Dermis blood vessel endothelial cell (primary cell): ENCODE measurements at regions not wholly inside any gene's neighbourhood (a gene's known extent, or its start where the extent isn't known, plus 50 kb on each side); places are given as distances from the start of the nearest gene placed in this dataset.
"Not testable (repeated sequence)": the region's sequence is repeated elsewhere in the genome, so short reads cannot be mapped to it uniquely, and the experiment has no call there.

ENCODE experiments used
- DNase-seq: peaks from one replicate; pipeline ENCODE4 v3.0.0; 2010

- no peak for DNase-seq
Observed at GRCh38 chr5:143659599-143660238, 152.2 kb upstream of the HMHB1 start.

- no peak for DNase-seq
Observed at GRCh38 chr5:143658956-143659355, 153.0 kb upstream of the HMHB1 start.

- DNase-seq = peak; percentile 4
Observed at GRCh38 chr5:143657647-143658285, 154.2 kb upstream of the HMHB1 start.

- no peak for DNase-seq
Observed at GRCh38 chr5:143653766-143654282, 158.1 kb upstream of the HMHB1 start.

- no peak for DNase-seq
Observed at GRCh38 chr5:143653256-143653655, 158.7 kb upstream of the HMHB1 start.

- no peak for DNase-seq
Observed at GRCh38 chr5:143652108-143652700, 159.8 kb upstream of the HMHB1 start.

GRCh38 chr5:143649937-143650621 lies 161.9 kb upstream of the HMHB1 start:
- DNase-seq = no peak

GRCh38 chr5:143648696-143649095 lies 163.3 kb upstream of the HMHB1 start:
- DNase-seq = peak; percentile 3

- no peak for DNase-seq
Observed at GRCh38 chr5:143646961-143647360, 165.0 kb upstream of the HMHB1 start.

GRCh38 chr5:143645356-143645755 lies 166.6 kb upstream of the HMHB1 start:
- DNase-seq = no peak

GRCh38 chr5:143644727-143645126 lies 167.2 kb upstream of the HMHB1 start:
- DNase-seq = no peak

- no peak for DNase-seq
Observed at GRCh38 chr5:143642791-143643190, 169.2 kb upstream of the HMHB1 start.

GRCh38 chr5:143641549-143642355 lies 170.2 kb upstream of the HMHB1 start:
- no peak for DNase-seq

GRCh38 chr5:143638654-143639053 lies 173.3 kb upstream of the HMHB1 start:
- DNase-seq = no peak

GRCh38 chr5:143636931-143637528 lies 174.9 kb upstream of the HMHB1 start:
- no peak for DNase-seq

GRCh38 chr5:143635888-143636287 lies 176.1 kb upstream of the HMHB1 start:
- DNase-seq = no peak

- DNase-seq = no peak
Observed at GRCh38 chr5:143635146-143635752, 176.7 kb upstream of the HMHB1 start.

- DNase-seq = no peak
Observed at GRCh38 chr5:143634689-143635088, 177.3 kb upstream of the HMHB1 start.

GRCh38 chr5:143629871-143630659 lies 181.9 kb upstream of the HMHB1 start:
- no peak for DNase-seq

- not testable (repeated sequence) for DNase-seq
Observed at GRCh38 chr5:143625048-143625447, 186.9 kb upstream of the HMHB1 start.

- no peak for DNase-seq
Observed at GRCh38 chr5:143624465-143624864, 187.5 kb upstream of the HMHB1 start.
